Esophagus muscularis mucosa (tissue), 3 donors: ENCODE measurements at regions not wholly inside any gene's neighbourhood (a gene's known extent, or its start where the extent isn't known, plus 50 kb on each side); places are given as distances from the start of the nearest gene placed in this dataset.

Experiments used
- POLR2A ChIP-seq: fragments of 450-650 bp; IDR thresholded peaks from one replicate; pipeline ENCODE4 v1.6.1; 2017; ENCODE audit warnings: antibody characterized with exemption, moderate library complexity, mild to moderate bottlenecking, low read depth
- TF ChIP-seq, protein P1 (sequence below), 3 experiments: fragments of 200-600 bp in 2 of 3; fragments of 450-650 bp in 1 of 3; sonication (generic) in 2 of 3; IDR thresholded peaks; one replicate each; pipeline ENCODE4 v1.5.1; 2017 to 2019; ENCODE audit warnings: antibody characterized with exemption in 3 of 3, mild to moderate bottlenecking in 2 of 3, moderate library complexity in 1 of 3

DNA sequence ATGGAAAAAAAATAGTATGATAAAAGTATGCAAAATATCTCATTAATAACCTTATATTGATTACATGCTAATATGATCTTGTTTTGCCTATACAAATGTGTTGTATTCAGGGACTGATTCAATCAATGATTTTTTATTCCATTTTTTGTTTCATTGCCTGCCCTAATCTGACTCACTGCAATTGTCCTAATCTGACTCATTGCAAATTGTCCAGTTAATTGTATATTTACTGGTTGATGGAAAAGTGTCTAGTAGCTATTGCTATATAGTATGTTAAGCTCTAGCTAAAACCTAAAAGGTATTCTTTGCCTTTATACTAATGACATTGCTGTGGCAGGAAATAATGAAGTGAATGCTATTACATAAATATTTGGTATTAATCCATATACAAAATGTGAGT is 728.9 kb upstream of the ZP4 start:
- TF ChIP-seq POLR2A, result no peak
- TF ChIP-seq, protein P1, sequence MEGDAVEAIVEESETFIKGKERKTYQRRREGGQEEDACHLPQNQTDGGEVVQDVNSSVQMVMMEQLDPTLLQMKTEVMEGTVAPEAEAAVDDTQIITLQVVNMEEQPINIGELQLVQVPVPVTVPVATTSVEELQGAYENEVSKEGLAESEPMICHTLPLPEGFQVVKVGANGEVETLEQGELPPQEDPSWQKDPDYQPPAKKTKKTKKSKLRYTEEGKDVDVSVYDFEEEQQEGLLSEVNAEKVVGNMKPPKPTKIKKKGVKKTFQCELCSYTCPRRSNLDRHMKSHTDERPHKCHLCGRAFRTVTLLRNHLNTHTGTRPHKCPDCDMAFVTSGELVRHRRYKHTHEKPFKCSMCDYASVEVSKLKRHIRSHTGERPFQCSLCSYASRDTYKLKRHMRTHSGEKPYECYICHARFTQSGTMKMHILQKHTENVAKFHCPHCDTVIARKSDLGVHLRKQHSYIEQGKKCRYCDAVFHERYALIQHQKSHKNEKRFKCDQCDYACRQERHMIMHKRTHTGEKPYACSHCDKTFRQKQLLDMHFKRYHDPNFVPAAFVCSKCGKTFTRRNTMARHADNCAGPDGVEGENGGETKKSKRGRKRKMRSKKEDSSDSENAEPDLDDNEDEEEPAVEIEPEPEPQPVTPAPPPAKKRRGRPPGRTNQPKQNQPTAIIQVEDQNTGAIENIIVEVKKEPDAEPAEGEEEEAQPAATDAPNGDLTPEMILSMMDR (IDR thresholded peaks at IDR 0.05), result no peak
